RWPE1 (cell line): ENCODE measurements at regions not wholly inside any gene's neighbourhood (a gene's known extent, or its start where the extent isn't known, plus 50 kb on each side); places are given as distances from the start of the nearest gene placed in this dataset.
A peak's percentile ranks its signal among the peaks of the same experiment; 100 is the strongest.

ENCODE experiments used
- CTCF ChIA-PET: fragments of 350-600 bp; sonication (Branson Sonifier 250); formaldehyde crosslinking; extraction: SDS; loops from one replicate; lab custom pipeline; 2021; lab: Yijun Ruan, JAX
- POLR2A ChIA-PET: fragments of 400-600 bp; formaldehyde crosslinking; extraction: SDS; loops from one replicate; lab custom pipeline; 2020; ENCODE audit warnings: antibody characterized with exemption; ENCODE audit not compliant: low non-redundant PET; lab: Yijun Ruan, JAX
- DNase-seq: peaks from one replicate; pipeline ENCODE4 v3.0.0; 2012; ENCODE audit warnings: low spot score
- H3K27ac ChIP-seq: fragments of 450-650 bp; 2 replicates; pipeline ENCODE4 v1.5.1; 2017
- TF ChIP-seq, protein P1 (sequence below): fragments of 450-650 bp; conservative IDR thresholded peaks from 2 replicates; pipeline ENCODE4 v1.5.1; 2017; ENCODE audit warnings: low read depth, mild to moderate bottlenecking

DNA sequence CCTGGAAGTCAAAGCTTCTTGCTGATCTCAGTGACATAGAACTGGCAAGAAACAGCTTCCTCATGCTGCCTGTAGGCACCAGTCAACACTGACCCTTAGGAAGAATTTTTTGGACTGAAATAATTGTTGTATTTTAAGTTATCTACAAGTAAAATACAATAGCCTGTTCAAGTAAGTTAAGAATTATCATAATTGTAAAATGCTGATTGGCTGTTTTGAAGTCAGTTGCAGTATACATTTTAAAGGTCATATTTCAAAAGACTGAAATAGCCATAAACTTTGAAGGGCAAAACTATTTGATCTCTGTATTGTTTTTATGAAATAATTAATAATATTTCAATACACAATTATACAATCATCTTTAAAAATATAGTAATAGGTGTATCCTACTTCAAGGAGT is 794.9 kb downstream of the MAT2B start:
- TF ChIP-seq, protein P1, sequence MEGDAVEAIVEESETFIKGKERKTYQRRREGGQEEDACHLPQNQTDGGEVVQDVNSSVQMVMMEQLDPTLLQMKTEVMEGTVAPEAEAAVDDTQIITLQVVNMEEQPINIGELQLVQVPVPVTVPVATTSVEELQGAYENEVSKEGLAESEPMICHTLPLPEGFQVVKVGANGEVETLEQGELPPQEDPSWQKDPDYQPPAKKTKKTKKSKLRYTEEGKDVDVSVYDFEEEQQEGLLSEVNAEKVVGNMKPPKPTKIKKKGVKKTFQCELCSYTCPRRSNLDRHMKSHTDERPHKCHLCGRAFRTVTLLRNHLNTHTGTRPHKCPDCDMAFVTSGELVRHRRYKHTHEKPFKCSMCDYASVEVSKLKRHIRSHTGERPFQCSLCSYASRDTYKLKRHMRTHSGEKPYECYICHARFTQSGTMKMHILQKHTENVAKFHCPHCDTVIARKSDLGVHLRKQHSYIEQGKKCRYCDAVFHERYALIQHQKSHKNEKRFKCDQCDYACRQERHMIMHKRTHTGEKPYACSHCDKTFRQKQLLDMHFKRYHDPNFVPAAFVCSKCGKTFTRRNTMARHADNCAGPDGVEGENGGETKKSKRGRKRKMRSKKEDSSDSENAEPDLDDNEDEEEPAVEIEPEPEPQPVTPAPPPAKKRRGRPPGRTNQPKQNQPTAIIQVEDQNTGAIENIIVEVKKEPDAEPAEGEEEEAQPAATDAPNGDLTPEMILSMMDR: no peak
- ChIA-PET POLR2A (no interaction called here), CTCF (interaction anchor here (1.1 kb wide), 1 partner anchor 255 kb away, joined by 3 read pairs; no protein-coding TSS in a partner anchor)
- H3K27ac ChIP-seq: no peak overlapping the region
- DNase-seq: no peak

DNA sequence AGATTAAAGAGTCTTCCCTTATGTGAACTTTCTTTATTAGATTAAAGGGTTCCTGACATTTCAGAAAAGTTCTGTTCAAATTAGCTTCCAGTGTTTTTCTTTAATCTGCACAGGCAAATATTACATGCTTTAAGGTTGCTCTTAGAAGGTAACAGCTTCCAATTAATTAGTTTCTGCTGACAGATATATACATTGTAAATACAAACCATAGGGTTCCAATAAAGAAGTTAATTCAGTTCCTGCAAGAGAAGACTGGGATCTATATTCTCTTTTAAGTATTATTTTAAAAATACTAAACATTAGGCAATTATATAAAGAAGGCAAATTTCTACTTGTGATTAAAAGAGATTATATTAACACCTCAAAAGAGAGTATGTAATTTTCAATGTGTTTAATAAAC is 795.7 kb downstream of the MAT2B start:
- TF ChIP-seq, protein P1: no peak
- no peak for DNase-seq
- H3K27ac ChIP-seq: no peak overlapping the region
- CTCF ChIA-PET: interaction anchor here (1.1 kb wide), 1 partner anchor 256 kb away, joined by 3 read pairs; no protein-coding TSS in a partner anchor
- POLR2A ChIA-PET: no interaction called here

GRCh38 chr5:164301708-164302107 is 796.3 kb downstream of the MAT2B start:
- DNase-seq: no peak
- no peak overlapping the region for H3K27ac ChIP-seq
- POLR2A ChIA-PET: no interaction called here
- CTCF ChIA-PET: no interaction called here
- TF ChIP-seq, protein P1: no peak

DNA sequence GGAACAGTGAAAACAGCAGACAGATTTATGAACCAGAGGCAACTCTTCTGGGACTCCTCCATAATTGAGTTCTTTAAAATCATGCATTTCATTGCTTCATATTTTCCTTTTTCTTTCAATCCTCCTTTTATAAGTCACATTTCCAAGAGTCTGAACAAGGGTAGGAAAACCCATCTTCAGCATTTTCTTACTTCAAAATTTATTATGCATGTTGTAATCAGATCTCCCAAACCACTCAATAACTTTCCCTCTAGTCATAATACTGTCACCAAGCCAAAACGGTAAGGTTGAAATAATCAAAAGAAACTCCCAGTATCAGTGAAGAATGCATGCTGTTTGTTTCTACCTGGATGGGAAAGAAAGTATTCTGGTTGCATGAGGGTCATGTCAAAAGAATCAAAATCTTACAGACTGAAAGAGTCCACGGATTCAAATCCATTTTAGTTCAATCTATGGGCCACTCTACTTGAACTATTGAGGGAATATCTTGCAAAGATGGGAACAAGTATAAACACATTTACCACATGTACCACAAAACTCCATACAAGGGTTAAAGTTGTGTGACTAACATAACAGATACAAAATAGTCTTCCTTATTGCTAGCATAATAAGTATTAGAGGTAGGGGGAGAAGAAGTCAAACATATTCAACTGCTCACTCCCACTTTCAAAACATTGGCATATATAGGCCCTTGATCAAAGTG is 797.3 kb downstream of the MAT2B start:
- H3K27ac ChIP-seq: no peak overlapping the region
- peak; percentile 5 for DNase-seq
- POLR2A ChIA-PET: no interaction called here
- TF ChIP-seq, protein P1: no peak
- CTCF ChIA-PET: no interaction called here

GRCh38 chr5:164303646-164304215 is 798.3 kb downstream of the MAT2B start:
- no peak overlapping the region for H3K27ac ChIP-seq
- ChIA-PET CTCF (no interaction called here), POLR2A (no interaction called here)
- TF ChIP-seq, protein P1: no peak
- no peak for DNase-seq

- ChIA-PET POLR2A (no interaction called here), CTCF (no interaction called here)
- no peak for DNase-seq
- TF ChIP-seq, protein P1: no peak
- H3K27ac ChIP-seq: no peak overlapping the region
Measured at GRCh38 chr5:164306662-164307061, 801.2 kb downstream of the MAT2B start.
